ENCODE measurements at regions not wholly inside any gene's neighbourhood (a gene's known extent, or its start where the extent isn't known, plus 50 kb on each side); places are given as distances from the start of the nearest gene placed in this dataset.

DNA sequence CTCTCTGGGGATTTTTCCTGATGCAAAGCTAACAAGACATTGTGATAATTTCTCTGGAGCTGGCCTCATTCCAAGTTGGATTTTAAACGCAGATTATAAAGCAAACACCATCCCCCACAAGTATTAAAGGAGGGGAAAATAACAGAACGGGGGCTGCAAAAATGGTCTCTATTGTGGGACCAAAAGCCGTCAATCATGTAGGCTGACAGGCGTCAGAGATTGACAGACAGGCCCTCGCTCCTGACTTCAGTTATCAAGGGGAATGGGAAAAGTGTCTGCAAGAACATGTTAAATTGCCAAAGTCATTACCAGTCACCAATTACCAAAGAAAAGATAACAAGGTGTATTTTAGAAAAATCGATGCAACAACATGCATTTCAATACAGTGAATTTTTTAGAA is 307.4 kb upstream of the POU3F1 start:
- Histone ChIP-seq H3K4me3 (no peak overlapping the region), H3K4me1 (ENCODE audit: insufficient read depth) (no peaks in the 10 kb centered on the region), H2AFZ (no peak overlapping the region; the same call in 1 of the 2 replicates), H4K20me1 (replicated peaks; ENCODE audit: insufficient read depth) (no peaks in the 10 kb centered on the region), H3K27ac (ENCODE audit: low read depth) (no peak overlapping the region), H3K36me3 (ENCODE audit: insufficient read depth) (no peaks in the 10 kb centered on the region), H3F3A (replicated peaks; ENCODE audit: low read depth) (no peaks in the 10 kb centered on the region), H3K9me2 (ENCODE audit: insufficient read depth) (peaks cover 12% of the 10 kb centered on the region), H3K79me2 (replicated peaks; ENCODE audit: insufficient read depth) (no peaks in the 10 kb centered on the region), H3K27me3 (ENCODE audit: insufficient read depth) (no peaks in the 10 kb centered on the region), H3K4me2 (no peak overlapping the region)
- DNase-seq (ENCODE audit: low spot score), result no peak
- no peak for ATAC-seq
- Mint-ChIP-seq H3K4me1 (peaks cover 8% of the 10 kb centered on the region), H3K27ac (no peak overlapping the region), H3K36me3 (ENCODE audit: low read depth) (peaks cover 15% of the 10 kb centered on the region; the same call in 2 of the 3 replicates), H3K9me3 (peaks cover 2% of the 10 kb centered on the region; the same call in 1 of the 3 replicates), H3K4me3 (no peak overlapping the region), H3K27me3 (ENCODE audit: insufficient read depth, low read depth, poor library complexity) (peaks cover 2% of the 10 kb centered on the region)
- no peak for TF ChIP-seq CREB1 (CRISPR knock-in tag; IDR thresholded peaks at IDR 0.05; ENCODE audit: low read depth)
- TF ChIP-seq, protein P1, sequence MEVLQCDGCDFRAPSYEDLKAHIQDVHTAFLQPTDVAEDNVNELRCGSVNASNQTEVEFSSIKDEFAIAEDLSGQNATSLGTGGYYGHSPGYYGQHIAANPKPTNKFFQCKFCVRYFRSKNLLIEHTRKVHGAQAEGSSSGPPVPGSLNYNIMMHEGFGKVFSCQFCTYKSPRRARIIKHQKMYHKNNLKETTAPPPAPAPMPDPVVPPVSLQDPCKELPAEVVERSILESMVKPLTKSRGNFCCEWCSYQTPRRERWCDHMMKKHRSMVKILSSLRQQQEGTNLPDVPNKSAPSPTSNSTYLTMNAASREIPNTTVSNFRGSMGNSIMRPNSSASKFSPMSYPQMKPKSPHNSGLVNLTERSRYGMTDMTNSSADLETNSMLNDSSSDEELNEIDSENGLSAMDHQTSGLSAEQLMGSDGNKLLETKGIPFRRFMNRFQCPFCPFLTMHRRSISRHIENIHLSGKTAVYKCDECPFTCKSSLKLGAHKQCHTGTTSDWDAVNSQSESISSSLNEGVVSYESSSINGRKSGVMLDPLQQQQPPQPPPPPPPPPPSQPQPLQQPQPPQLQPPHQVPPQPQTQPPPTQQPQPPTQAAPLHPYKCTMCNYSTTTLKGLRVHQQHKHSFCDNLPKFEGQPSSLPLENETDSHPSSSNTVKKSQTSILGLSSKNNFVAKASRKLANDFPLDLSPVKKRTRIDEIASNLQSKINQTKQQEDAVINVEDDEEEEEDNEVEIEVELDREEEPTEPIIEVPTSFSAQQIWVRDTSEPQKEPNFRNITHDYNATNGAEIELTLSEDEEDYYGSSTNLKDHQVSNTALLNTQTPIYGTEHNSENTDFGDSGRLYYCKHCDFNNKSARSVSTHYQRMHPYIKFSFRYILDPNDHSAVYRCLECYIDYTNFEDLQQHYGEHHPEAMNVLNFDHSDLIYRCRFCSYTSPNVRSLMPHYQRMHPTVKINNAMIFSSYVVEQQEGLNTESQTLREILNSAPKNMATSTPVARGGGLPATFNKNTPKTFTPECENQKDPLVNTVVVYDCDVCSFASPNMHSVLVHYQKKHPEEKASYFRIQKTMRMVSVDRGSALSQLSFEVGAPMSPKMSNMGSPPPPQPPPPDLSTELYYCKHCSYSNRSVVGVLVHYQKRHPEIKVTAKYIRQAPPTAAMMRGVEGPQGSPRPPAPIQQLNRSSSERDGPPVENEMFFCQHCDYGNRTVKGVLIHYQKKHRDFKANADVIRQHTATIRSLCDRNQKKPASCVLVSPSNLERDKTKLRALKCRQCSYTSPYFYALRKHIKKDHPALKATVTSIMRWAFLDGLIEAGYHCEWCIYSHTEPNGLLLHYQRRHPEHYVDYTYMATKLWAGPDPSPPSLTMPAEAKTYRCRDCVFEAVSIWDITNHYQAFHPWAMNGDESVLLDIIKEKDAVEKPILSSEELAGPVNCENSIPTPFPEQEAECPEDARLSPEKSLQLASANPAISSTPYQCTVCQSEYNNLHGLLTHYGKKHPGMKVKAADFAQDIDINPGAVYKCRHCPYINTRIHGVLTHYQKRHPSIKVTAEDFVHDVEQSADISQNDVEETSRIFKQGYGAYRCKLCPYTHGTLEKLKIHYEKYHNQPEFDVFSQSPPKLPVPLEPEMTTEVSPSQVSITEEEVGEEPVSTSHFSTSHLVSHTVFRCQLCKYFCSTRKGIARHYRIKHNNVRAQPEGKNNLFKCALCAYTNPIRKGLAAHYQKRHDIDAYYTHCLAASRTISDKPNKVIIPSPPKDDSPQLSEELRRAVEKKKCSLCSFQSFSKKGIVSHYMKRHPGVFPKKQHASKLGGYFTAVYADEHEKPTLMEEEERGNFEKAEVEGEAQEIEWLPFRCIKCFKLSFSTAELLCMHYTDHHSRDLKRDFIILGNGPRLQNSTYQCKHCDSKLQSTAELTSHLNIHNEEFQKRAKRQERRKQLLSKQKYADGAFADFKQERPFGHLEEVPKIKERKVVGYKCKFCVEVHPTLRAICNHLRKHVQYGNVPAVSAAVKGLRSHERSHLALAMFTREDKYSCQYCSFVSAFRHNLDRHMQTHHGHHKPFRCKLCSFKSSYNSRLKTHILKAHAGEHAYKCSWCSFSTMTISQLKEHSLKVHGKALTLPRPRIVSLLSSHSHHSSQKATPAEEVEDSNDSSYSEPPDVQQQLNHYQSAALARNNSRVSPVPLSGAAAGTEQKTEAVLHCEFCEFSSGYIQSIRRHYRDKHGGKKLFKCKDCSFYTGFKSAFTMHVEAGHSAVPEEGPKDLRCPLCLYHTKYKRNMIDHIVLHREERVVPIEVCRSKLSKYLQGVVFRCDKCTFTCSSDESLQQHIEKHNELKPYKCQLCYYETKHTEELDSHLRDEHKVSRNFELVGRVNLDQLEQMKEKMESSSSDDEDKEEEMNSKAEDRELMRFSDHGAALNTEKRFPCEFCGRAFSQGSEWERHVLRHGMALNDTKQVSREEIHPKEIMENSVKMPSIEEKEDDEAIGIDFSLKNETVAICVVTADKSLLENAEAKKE (CRISPR knock-in tag; IDR thresholded peaks at IDR 0.05), result no peak
- no peak for TF ChIP-seq EZH2 (IDR thresholded peaks at IDR 0.05; ENCODE audit: low read depth, unreplicated experiment)
- TF ChIP-seq ETS1 (IDR thresholded peaks at IDR 0.05), result no peak
- TF ChIP-seq POLR2AphosphoS5 (IDR thresholded peaks at IDR 0.05; ENCODE audit: low read depth), result no peak
- TF ChIP-seq ZNF331 (CRISPR knock-in tag; IDR thresholded peaks at IDR 0.05; ENCODE audit: low read depth), result no peak
- TF ChIP-seq NANOG (IDR thresholded peaks at IDR 0.05; ENCODE audit: borderline replicate concordance), result no peak
- TF ChIP-seq REST (IDR thresholded peaks at IDR 0.05; ENCODE audit: unreplicated experiment), result no peak
- no peak for TF ChIP-seq JUNB (IDR thresholded peaks at IDR 0.05; ENCODE audit: unreplicated experiment)
- no peak for TF ChIP-seq EZH2phosphoT487 (IDR thresholded peaks at IDR 0.05; ENCODE audit: unreplicated experiment)
- TF ChIP-seq, protein P2, sequence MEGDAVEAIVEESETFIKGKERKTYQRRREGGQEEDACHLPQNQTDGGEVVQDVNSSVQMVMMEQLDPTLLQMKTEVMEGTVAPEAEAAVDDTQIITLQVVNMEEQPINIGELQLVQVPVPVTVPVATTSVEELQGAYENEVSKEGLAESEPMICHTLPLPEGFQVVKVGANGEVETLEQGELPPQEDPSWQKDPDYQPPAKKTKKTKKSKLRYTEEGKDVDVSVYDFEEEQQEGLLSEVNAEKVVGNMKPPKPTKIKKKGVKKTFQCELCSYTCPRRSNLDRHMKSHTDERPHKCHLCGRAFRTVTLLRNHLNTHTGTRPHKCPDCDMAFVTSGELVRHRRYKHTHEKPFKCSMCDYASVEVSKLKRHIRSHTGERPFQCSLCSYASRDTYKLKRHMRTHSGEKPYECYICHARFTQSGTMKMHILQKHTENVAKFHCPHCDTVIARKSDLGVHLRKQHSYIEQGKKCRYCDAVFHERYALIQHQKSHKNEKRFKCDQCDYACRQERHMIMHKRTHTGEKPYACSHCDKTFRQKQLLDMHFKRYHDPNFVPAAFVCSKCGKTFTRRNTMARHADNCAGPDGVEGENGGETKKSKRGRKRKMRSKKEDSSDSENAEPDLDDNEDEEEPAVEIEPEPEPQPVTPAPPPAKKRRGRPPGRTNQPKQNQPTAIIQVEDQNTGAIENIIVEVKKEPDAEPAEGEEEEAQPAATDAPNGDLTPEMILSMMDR (conservative IDR thresholded peaks at IDR 0.05; ENCODE audit: low read depth in 2 of 2), result no peak
- TF ChIP-seq ZNF114 (CRISPR knock-in tag; IDR thresholded peaks at IDR 0.05), result no peak
- TF ChIP-seq STAT1 (IDR thresholded peaks at IDR 0.05; ENCODE audit: unreplicated experiment), result no peak

Measured in GM23338 (cell line).